ENCODE measurements at regions not wholly inside any gene's neighbourhood (a gene's known extent, or its start where the extent isn't known, plus 50 kb on each side); places are given as distances from the start of the nearest gene placed in this dataset.

DNA sequence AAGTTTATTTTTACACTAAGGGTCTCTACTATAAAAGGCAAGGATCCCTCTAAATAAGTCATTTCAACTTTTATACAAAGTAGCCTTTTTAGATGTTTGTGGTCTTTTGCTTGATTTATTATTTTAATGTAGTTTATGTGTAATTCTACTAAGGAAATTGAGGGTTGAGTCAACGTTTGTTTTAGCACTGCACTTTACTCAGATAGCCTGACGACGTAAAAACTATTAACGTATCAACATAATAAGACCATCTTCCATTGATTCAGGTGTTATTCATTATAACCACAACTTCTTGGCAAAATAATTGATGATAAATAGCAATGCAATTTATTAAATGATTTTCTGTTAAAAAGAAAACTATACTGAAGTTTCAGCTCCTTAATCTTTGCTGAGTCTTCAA, 1103.6 kb upstream of the ACVR2A start:
- no peak for TF ChIP-seq SIN3A (IDR thresholded peaks at IDR 0.05; ENCODE audit: borderline replicate concordance, insufficient read depth, low read depth, low read length)
- TF ChIP-seq, protein P1, sequence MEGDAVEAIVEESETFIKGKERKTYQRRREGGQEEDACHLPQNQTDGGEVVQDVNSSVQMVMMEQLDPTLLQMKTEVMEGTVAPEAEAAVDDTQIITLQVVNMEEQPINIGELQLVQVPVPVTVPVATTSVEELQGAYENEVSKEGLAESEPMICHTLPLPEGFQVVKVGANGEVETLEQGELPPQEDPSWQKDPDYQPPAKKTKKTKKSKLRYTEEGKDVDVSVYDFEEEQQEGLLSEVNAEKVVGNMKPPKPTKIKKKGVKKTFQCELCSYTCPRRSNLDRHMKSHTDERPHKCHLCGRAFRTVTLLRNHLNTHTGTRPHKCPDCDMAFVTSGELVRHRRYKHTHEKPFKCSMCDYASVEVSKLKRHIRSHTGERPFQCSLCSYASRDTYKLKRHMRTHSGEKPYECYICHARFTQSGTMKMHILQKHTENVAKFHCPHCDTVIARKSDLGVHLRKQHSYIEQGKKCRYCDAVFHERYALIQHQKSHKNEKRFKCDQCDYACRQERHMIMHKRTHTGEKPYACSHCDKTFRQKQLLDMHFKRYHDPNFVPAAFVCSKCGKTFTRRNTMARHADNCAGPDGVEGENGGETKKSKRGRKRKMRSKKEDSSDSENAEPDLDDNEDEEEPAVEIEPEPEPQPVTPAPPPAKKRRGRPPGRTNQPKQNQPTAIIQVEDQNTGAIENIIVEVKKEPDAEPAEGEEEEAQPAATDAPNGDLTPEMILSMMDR (IDR thresholded peaks at IDR 0.05) = no peak
- no peak for TF ChIP-seq REST (IDR thresholded peaks at IDR 0.05; ENCODE audit: insufficient read depth in 1 of 2, low read depth in 2 of 2, low read length in 1 of 2)
